AG09309 (cell line): ENCODE measurements at regions not wholly inside any gene's neighbourhood (a gene's known extent, or its start where the extent isn't known, plus 50 kb on each side); places are given as distances from the start of the nearest gene placed in this dataset.

Source experiments
- DNase-seq: peaks from one replicate; pipeline ENCODE4 v3.0.0-alpha.2; 2010; ENCODE audit warnings: low read depth
- H3K4me3 ChIP-seq: 2 replicates; pipeline ENCODE4 v1.5.1; 2011; ENCODE audit warnings: mild to moderate bottlenecking, low read depth, low read length, moderate library complexity; ENCODE audit not compliant: control insufficient read depth
- CTCF ChIP-seq: IDR thresholded peaks from 2 replicates; pipeline ENCODE4 v1.5.1; 2011; ENCODE audit warnings: mild to moderate bottlenecking, low read depth, low read length, inconsistent platforms; ENCODE audit not compliant: insufficient read depth, control insufficient read depth; ENCODE audit errors: missing control alignments

- no peak overlapping the region for H3K4me3 ChIP-seq
- TF ChIP-seq CTCF: no peak
- no peak for DNase-seq
Measured at GRCh38 chr6:156545931-156546330, 231.2 kb upstream of the ARID1B start.

GRCh38 chr6:156545021-156545420, 232.2 kb upstream of the ARID1B start:
- DNase-seq: no peak
- TF ChIP-seq CTCF: no peak

GRCh38 chr6:156544046-156544445, 233.1 kb upstream of the ARID1B start:
- H3K4me3 ChIP-seq: no peak overlapping the region
- no peak for DNase-seq
- no peak for TF ChIP-seq CTCF

More at GRCh38 chr6:156545021-156545420, 232.2 kb upstream of the ARID1B start:
- H3K4me3 ChIP-seq: no peak overlapping the region

- TF ChIP-seq CTCF: no peak
- DNase-seq: no peak
- no peak overlapping the region for H3K4me3 ChIP-seq
Measured at GRCh38 chr6:156543431-156543830, 233.7 kb upstream of the ARID1B start.

- DNase-seq: no peak
- no peak for TF ChIP-seq CTCF
- H3K4me3 ChIP-seq: no peak overlapping the region
Measured at GRCh38 chr6:156538875-156539660, 238.1 kb upstream of the ARID1B start.

GRCh38 chr6:156534594-156534993, 242.6 kb upstream of the ARID1B start:
- no peak for TF ChIP-seq CTCF
- no peak for DNase-seq
- no peak overlapping the region for H3K4me3 ChIP-seq
